OCI-LY7 (cell line): ENCODE measurements at regions not wholly inside any gene's neighbourhood (a gene's known extent, or its start where the extent isn't known, plus 50 kb on each side); places are given as distances from the start of the nearest gene placed in this dataset.

Source experiments
- EZH2phosphoT487 ChIP-seq: fragments of 200-600 bp; sonication (generic); IDR thresholded peaks from 2 replicates; pipeline ENCODE4 v1.6.1; 2018; ENCODE audit warnings: low read depth, borderline replicate concordance, mild to moderate bottlenecking, mixed run types, antibody characterized with exemption, low read length, moderate library complexity, mixed read lengths
- TF ChIP-seq, protein P1 (sequence below): fragments of 200-600 bp; sonication (generic); conservative IDR thresholded peaks from 2 replicates; pipeline ENCODE4 v1.5.1; 2014; ENCODE audit warnings: mild to moderate bottlenecking, antibody characterized with exemption, low read length, moderate library complexity, mixed read lengths

DNA sequence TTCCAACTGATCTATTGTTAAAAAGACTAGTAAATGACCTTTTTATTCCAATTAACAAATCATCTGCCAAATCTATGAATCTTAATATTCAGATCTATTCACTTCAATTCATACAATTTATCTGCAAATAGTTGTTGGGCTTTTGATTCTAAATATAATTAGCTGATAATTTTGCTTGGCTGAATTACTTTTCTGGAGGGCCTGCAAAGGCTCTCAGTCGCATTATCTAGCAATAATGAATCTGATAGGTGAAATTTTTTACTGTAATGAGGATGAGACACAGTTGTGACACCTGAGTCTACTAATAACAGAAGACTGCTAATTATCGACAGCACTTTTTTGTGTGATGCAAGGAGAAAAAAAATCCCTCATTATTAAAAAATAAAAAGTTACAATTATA is 565.1 kb downstream of the ZEB2 start:
- TF ChIP-seq, protein P1, sequence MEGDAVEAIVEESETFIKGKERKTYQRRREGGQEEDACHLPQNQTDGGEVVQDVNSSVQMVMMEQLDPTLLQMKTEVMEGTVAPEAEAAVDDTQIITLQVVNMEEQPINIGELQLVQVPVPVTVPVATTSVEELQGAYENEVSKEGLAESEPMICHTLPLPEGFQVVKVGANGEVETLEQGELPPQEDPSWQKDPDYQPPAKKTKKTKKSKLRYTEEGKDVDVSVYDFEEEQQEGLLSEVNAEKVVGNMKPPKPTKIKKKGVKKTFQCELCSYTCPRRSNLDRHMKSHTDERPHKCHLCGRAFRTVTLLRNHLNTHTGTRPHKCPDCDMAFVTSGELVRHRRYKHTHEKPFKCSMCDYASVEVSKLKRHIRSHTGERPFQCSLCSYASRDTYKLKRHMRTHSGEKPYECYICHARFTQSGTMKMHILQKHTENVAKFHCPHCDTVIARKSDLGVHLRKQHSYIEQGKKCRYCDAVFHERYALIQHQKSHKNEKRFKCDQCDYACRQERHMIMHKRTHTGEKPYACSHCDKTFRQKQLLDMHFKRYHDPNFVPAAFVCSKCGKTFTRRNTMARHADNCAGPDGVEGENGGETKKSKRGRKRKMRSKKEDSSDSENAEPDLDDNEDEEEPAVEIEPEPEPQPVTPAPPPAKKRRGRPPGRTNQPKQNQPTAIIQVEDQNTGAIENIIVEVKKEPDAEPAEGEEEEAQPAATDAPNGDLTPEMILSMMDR: no peak
- TF ChIP-seq EZH2phosphoT487: no peak
